HEK293 (cell line): ENCODE measurements at regions not wholly inside any gene's neighbourhood (a gene's known extent, or its start where the extent isn't known, plus 50 kb on each side); places are given as distances from the start of the nearest gene placed in this dataset.

Experiments
- CTCF ChIA-PET: fragments of 350-600 bp; formaldehyde crosslinking; extraction: SDS; loops from one replicate; lab custom pipeline; 2021; ENCODE audit warnings: antibody characterized with exemption; lab: Yijun Ruan, JAX
- POLR2A ChIA-PET: fragments of 300-600 bp; formaldehyde crosslinking; extraction: SDS; loops from one replicate; lab custom pipeline; 2020; ENCODE audit warnings: antibody characterized with exemption, inconsistent platforms; lab: Yijun Ruan, JAX
- H3K27ac ChIP-seq: fragments of 200-500 bp; sonication (Bioruptor generic); 2 replicates; pipeline ENCODE4 v1.5.1; 2014; ENCODE audit warnings: low read depth, low read length, control low read depth, inconsistent platforms; ENCODE audit errors: extremely low read depth
- H3K36me3 ChIP-seq, 2 experiments: fragments of 200-500 bp in 1 of 2; sonication (Bioruptor generic) in 1 of 2; 1 replicate in 1 of 2; 2 replicates in 1 of 2; pipeline ENCODE4 v1.5.1; 2014 to 2017; ENCODE audit warnings: inconsistent platforms in 2 of 2, low read length in 2 of 2; ENCODE audit not compliant: control insufficient read depth in 2 of 2, insufficient read depth in 1 of 2
- H3K4me1 ChIP-seq: fragments of 200-500 bp; sonication (Bioruptor generic); 2 replicates; pipeline ENCODE4 v1.5.1; 2014; ENCODE audit warnings: mild to moderate bottlenecking, low read length, inconsistent platforms; ENCODE audit not compliant: control insufficient read depth, insufficient read depth
- H3K4me3 ChIP-seq: 2 replicates; pipeline ENCODE4 v1.5.1; 2011; ENCODE audit warnings: low read depth, mild to moderate bottlenecking, control low read depth, low read length, moderate library complexity
- H3K9me3 ChIP-seq: fragments of 200-500 bp; sonication (Bioruptor generic); 2 replicates; pipeline ENCODE4 v1.5.1; 2014; ENCODE audit warnings: low read depth, low read length, inconsistent platforms; ENCODE audit not compliant: control insufficient read depth, insufficient read depth
- KLF10 ChIP-seq: fragments of 450-650 bp; IDR thresholded peaks from 2 replicates; pipeline ENCODE4 v1.5.1; 2018; ENCODE audit warnings: missing biosample characterization, mild to moderate bottlenecking, missing genetic modification characterization
- YY1 ChIP-seq: fragments of 450-650 bp; formaldehyde crosslinking; IDR thresholded peaks from 2 replicates; pipeline ENCODE4 v1.5.1; 2018; ENCODE audit warnings: missing biosample characterization, missing genetic modification characterization
- ZFP41 ChIP-seq: fragments of 450-650 bp; formaldehyde crosslinking; IDR thresholded peaks from 2 replicates; pipeline ENCODE4 v1.5.1; 2016; ENCODE audit warnings: missing biosample characterization, missing genetic modification characterization, borderline replicate concordance
- ZIC2 ChIP-seq: fragments of 450-650 bp; formaldehyde crosslinking; IDR thresholded peaks from 2 replicates; pipeline ENCODE4 v1.5.1; 2016; ENCODE audit warnings: missing biosample characterization, missing genetic modification characterization
- ZNF24 ChIP-seq: fragments of 450-650 bp; formaldehyde crosslinking; IDR thresholded peaks from 2 replicates; pipeline ENCODE4 v1.5.1; 2016; ENCODE audit warnings: missing biosample characterization, missing genetic modification characterization
- ZNF473 ChIP-seq: fragments of 450-650 bp; formaldehyde crosslinking; IDR thresholded peaks from 2 replicates; pipeline ENCODE4 v1.5.1; 2017; ENCODE audit warnings: missing biosample characterization, missing genetic modification characterization
- ZNF701 ChIP-seq: fragments of 450-650 bp; formaldehyde crosslinking; IDR thresholded peaks from 2 replicates; pipeline ENCODE4 v1.5.1; 2016; ENCODE audit warnings: missing biosample characterization, missing genetic modification characterization
- ZNF785 ChIP-seq: fragments of 450-650 bp; formaldehyde crosslinking; IDR thresholded peaks from 2 replicates; pipeline ENCODE4 v1.5.1; 2016; ENCODE audit warnings: missing biosample characterization, missing genetic modification characterization
- ZNF791 ChIP-seq: fragments of 450-650 bp; formaldehyde crosslinking; IDR thresholded peaks from 2 replicates; pipeline ENCODE4 v1.5.1; 2016; ENCODE audit warnings: missing biosample characterization, missing genetic modification characterization
- TF ChIP-seq, protein P1 (sequence below): fragments of 450-650 bp; formaldehyde crosslinking; IDR thresholded peaks from 2 replicates; pipeline ENCODE4 v1.5.0; 2017; ENCODE audit warnings: missing biosample characterization, missing genetic modification characterization, borderline replicate concordance
- TF ChIP-seq, protein P2 (sequence below): fragments of 450-650 bp; formaldehyde crosslinking; IDR thresholded peaks from 2 replicates; pipeline ENCODE4 v1.5.1; 2016; ENCODE audit warnings: missing biosample characterization, missing genetic modification characterization
- TF ChIP-seq, protein P3 (sequence below): fragments of 450-650 bp; formaldehyde crosslinking; IDR thresholded peaks from 2 replicates; pipeline ENCODE4 v1.5.1; 2016; ENCODE audit warnings: missing biosample characterization, missing genetic modification characterization, low read depth
- TF ChIP-seq, protein P4 (sequence below): fragments of 450-650 bp; formaldehyde crosslinking; IDR thresholded peaks from 2 replicates; pipeline ENCODE4 v1.5.1; 2016; ENCODE audit warnings: missing biosample characterization, missing genetic modification characterization
- TF ChIP-seq, protein P5 (sequence below): fragments of 450-650 bp; formaldehyde crosslinking; IDR thresholded peaks from 2 replicates; pipeline ENCODE4 v1.5.1; 2016; ENCODE audit warnings: missing biosample characterization, missing genetic modification characterization
- TF ChIP-seq, protein P6 (sequence below): fragments of 450-650 bp; formaldehyde crosslinking; conservative IDR thresholded peaks from 2 replicates; pipeline ENCODE4 v1.5.1; 2016; ENCODE audit warnings: low read depth, missing biosample characterization, missing genetic modification characterization

DNA sequence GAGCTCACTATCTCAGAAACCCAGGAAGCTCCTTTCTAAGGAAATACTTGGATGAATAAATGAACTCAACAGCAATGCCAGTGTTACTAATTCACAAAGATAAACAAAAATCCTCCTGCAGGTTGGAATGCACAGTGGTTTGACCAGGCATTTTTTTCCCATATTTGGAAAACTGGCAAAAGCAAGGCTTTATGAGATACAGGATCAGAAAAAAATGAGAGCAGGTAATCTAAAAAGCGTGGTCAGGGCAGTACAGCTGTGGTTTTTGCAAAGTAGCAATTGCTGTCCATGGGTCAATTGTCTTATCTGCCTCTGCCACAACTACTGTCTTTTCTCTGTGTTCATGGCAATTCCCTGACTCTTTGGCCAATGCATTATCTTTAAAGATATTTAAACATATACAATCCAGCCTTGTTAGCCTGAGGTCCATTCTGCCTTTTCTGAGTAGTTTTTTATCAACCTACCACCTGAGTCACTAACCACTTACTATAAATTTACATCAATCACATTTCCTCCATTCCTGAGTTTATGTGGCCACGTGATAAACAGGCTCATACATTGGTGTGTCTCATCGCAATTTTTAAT, 564.5 kb upstream of the IGFBP3 start:
- no peak overlapping the region for H3K4me3 ChIP-seq
- ChIA-PET POLR2A (no interaction called here), CTCF (interaction anchor here (0.7 to 1.0 kb wide), 3 partner anchors 19 to 563 kb away, joined by 3 to 4 read pairs (median 4); no protein-coding TSS in a partner anchor)
- no peaks in the 10 kb centered on the region for H3K9me3 ChIP-seq
- no peaks in the 10 kb centered on the region for H3K36me3 ChIP-seq
- H3K4me1 ChIP-seq: no peaks in the 10 kb centered on the region
- no peak overlapping the region for H3K27ac ChIP-seq
- no peak for TF ChIP-seq ZIC2 (tag by site-specific recombination)

DNA sequence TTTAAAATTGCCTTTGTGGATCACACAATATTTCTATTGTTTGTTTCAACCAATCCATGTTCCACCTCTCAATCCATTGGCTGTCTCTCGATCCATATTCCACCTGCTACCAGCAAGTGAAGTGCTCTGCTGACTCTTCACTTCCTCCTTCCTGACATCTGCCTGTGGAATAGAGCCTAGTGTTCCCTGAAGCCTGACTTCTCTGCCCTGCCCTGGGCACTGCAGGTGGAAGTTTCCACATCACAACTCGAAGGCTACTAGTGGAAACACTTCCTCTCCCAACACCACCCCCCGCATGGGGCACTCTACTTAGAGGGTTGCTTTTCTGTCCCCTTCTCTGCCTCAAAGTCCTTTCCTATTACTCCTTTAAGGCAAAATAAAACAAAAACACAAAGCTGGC, 563.8 kb upstream of the IGFBP3 start:
- CTCF ChIA-PET: interaction anchor here (1.0 kb wide), 1 partner anchor 19 kb away, joined by 4 read pairs; no protein-coding TSS in a partner anchor
- no peaks in the 10 kb centered on the region for H3K4me1 ChIP-seq
- TF ChIP-seq ZNF473 (tag by site-specific recombination): no peak
- TF ChIP-seq ZNF701: no peak
- TF ChIP-seq ZNF785 (tag by site-specific recombination): no peak
- TF ChIP-seq, protein P1, sequence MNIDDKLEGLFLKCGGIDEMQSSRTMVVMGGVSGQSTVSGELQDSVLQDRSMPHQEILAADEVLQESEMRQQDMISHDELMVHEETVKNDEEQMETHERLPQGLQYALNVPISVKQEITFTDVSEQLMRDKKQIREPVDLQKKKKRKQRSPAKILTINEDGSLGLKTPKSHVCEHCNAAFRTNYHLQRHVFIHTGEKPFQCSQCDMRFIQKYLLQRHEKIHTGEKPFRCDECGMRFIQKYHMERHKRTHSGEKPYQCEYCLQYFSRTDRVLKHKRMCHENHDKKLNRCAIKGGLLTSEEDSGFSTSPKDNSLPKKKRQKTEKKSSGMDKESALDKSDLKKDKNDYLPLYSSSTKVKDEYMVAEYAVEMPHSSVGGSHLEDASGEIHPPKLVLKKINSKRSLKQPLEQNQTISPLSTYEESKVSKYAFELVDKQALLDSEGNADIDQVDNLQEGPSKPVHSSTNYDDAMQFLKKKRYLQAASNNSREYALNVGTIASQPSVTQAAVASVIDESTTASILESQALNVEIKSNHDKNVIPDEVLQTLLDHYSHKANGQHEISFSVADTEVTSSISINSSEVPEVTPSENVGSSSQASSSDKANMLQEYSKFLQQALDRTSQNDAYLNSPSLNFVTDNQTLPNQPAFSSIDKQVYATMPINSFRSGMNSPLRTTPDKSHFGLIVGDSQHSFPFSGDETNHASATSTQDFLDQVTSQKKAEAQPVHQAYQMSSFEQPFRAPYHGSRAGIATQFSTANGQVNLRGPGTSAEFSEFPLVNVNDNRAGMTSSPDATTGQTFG (tag by site-specific recombination): no peak
- TF ChIP-seq, protein P2, sequence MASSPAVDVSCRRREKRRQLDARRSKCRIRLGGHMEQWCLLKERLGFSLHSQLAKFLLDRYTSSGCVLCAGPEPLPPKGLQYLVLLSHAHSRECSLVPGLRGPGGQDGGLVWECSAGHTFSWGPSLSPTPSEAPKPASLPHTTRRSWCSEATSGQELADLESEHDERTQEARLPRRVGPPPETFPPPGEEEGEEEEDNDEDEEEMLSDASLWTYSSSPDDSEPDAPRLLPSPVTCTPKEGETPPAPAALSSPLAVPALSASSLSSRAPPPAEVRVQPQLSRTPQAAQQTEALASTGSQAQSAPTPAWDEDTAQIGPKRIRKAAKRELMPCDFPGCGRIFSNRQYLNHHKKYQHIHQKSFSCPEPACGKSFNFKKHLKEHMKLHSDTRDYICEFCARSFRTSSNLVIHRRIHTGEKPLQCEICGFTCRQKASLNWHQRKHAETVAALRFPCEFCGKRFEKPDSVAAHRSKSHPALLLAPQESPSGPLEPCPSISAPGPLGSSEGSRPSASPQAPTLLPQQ (tag by site-specific recombination): no peak
- TF ChIP-seq, protein P3, sequence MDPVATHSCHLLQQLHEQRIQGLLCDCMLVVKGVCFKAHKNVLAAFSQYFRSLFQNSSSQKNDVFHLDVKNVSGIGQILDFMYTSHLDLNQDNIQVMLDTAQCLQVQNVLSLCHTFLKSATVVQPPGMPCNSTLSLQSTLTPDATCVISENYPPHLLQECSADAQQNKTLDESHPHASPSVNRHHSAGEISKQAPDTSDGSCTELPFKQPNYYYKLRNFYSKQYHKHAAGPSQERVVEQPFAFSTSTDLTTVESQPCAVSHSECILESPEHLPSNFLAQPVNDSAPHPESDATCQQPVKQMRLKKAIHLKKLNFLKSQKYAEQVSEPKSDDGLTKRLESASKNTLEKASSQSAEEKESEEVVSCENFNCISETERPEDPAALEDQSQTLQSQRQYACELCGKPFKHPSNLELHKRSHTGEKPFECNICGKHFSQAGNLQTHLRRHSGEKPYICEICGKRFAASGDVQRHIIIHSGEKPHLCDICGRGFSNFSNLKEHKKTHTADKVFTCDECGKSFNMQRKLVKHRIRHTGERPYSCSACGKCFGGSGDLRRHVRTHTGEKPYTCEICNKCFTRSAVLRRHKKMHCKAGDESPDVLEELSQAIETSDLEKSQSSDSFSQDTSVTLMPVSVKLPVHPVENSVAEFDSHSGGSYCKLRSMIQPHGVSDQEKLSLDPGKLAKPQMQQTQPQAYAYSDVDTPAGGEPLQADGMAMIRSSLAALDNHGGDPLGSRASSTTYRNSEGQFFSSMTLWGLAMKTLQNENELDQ (tag by site-specific recombination): no peak
- TF ChIP-seq KLF10: no peak
- TF ChIP-seq, protein P4, sequence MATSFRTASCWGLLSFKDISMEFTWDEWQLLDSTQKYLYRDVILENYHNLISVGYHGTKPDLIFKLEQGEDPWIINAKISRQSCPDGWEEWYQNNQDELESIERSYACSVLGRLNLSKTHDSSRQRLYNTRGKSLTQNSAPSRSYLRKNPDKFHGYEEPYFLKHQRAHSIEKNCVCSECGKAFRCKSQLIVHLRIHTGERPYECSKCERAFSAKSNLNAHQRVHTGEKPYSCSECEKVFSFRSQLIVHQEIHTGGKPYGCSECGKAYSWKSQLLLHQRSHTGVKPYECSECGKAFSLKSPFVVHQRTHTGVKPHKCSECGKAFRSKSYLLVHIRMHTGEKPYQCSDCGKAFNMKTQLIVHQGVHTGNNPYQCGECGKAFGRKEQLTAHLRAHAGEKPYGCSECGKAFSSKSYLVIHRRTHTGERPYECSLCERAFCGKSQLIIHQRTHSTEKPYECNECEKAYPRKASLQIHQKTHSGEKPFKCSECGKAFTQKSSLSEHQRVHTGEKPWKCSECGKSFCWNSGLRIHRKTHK (tag by site-specific recombination): no peak
- TF ChIP-seq, protein P5, sequence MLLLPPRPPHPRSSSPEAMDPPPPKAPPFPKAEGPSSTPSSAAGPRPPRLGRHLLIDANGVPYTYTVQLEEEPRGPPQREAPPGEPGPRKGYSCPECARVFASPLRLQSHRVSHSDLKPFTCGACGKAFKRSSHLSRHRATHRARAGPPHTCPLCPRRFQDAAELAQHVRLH (tag by site-specific recombination): no peak
- no peak for TF ChIP-seq ZNF24 (tag by site-specific recombination)
- TF ChIP-seq YY1 (tag by site-specific recombination): no peak
- no peak for TF ChIP-seq ZFP41 (tag by site-specific recombination)
- TF ChIP-seq ZNF791 (tag by site-specific recombination): no peak
- TF ChIP-seq, protein P6, sequence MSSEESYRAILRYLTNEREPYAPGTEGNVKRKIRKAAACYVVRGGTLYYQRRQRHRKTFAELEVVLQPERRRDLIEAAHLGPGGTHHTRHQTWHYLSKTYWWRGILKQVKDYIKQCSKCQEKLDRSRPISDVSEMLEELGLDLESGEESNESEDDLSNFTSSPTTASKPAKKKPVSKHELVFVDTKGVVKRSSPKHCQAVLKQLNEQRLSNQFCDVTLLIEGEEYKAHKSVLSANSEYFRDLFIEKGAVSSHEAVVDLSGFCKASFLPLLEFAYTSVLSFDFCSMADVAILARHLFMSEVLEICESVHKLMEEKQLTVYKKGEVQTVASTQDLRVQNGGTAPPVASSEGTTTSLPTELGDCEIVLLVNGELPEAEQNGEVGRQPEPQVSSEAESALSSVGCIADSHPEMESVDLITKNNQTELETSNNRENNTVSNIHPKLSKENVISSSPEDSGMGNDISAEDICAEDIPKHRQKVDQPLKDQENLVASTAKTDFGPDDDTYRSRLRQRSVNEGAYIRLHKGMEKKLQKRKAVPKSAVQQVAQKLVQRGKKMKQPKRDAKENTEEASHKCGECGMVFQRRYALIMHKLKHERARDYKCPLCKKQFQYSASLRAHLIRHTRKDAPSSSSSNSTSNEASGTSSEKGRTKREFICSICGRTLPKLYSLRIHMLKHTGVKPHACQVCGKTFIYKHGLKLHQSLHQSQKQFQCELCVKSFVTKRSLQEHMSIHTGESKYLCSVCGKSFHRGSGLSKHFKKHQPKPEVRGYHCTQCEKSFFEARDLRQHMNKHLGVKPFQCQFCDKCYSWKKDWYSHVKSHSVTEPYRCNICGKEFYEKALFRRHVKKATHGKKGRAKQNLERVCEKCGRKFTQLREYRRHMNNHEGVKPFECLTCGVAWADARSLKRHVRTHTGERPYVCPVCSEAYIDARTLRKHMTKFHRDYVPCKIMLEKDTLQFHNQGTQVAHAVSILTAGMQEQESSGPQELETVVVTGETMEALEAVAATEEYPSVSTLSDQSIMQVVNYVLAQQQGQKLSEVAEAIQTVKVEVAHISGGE (tag by site-specific recombination): no peak
- TF ChIP-seq, all 188 proteins: peak for 0
- POLR2A ChIA-PET: no interaction called here
- Histone ChIP-seq H3K27ac (no peak overlapping the region), H3K36me3 (no peaks in the 10 kb centered on the region), H3K9me3 (no peaks in the 10 kb centered on the region), H3K4me3 (no peak overlapping the region)
